ENCODE measurements at regions not wholly inside any gene's neighbourhood (a gene's known extent, or its start where the extent isn't known, plus 50 kb on each side); places are given as distances from the start of the nearest gene placed in this dataset.
"Not testable (repeated sequence)": the region's sequence is repeated elsewhere in the genome, so short reads cannot be mapped to it uniquely, and the experiment has no call there.

GRCh38 chr9:13437866-13438265, 158.4 kb upstream of the MPDZ start:
- no peaks in the 10 kb centered on the region for H4K20me1 ChIP-seq (ENCODE audit: control insufficient read depth, insufficient read depth, low read depth, low read length)
- H3F3A ChIP-seq (ENCODE audit: control insufficient read depth, insufficient read depth) = no peaks in the 10 kb centered on the region
- H3K4me2 ChIP-seq (ENCODE audit: low read length) = no peak overlapping the region
- no peak overlapping the region for H3K4me3 ChIP-seq (ENCODE audit: low read length)
- no peaks in the 10 kb centered on the region for H3K27me3 ChIP-seq (ENCODE audit: control insufficient read depth, low read length)
- no peaks in the 10 kb centered on the region for H3K79me2 ChIP-seq (ENCODE audit: control insufficient read depth, low read length)
- H3K36me3 ChIP-seq (ENCODE audit: control insufficient read depth, low read length) = no peaks in the 10 kb centered on the region
- no peaks in the 10 kb centered on the region for H3K4me1 ChIP-seq (ENCODE audit: control insufficient read depth, low read length)
- no peaks in the 10 kb centered on the region for H3K9me2 ChIP-seq (replicated peaks; ENCODE audit: control insufficient read depth, low read length)
- no peak for TF ChIP-seq CTCF (IDR thresholded peaks at IDR 0.05; ENCODE audit: low read depth, low read length, poor library complexity, severe bottlenecking)
- TF ChIP-seq EZH2phosphoT487 (IDR thresholded peaks at IDR 0.05; ENCODE audit: borderline replicate concordance, low read length) = no peak
- H3K9me3 ChIP-seq (ENCODE audit: control insufficient read depth, insufficient read depth, low read length) = no peaks in the 10 kb centered on the region
- no peak overlapping the region for H3K27ac ChIP-seq (ENCODE audit: low read depth, low read length)

- Histone ChIP-seq H3K9me3 (ENCODE audit: control insufficient read depth, insufficient read depth, low read length) (no peaks in the 10 kb centered on the region), H3K4me2 (ENCODE audit: low read length) (no peak overlapping the region), H3K27ac (ENCODE audit: low read depth, low read length) (no peak overlapping the region), H4K20me1 (ENCODE audit: control insufficient read depth, insufficient read depth, low read depth, low read length) (no peaks in the 10 kb centered on the region), H3K79me2 (ENCODE audit: control insufficient read depth, low read length) (no peaks in the 10 kb centered on the region), H3F3A (ENCODE audit: control insufficient read depth, insufficient read depth) (no peaks in the 10 kb centered on the region), H3K27me3 (ENCODE audit: control insufficient read depth, low read length) (no peaks in the 10 kb centered on the region), H3K36me3 (ENCODE audit: control insufficient read depth, low read length) (no peaks in the 10 kb centered on the region), H3K9me2 (replicated peaks; ENCODE audit: control insufficient read depth, low read length) (no peaks in the 10 kb centered on the region), H3K4me1 (ENCODE audit: control insufficient read depth, low read length) (no peaks in the 10 kb centered on the region), H3K4me3 (ENCODE audit: low read length) (no peak overlapping the region)
- TF ChIP-seq CTCF (IDR thresholded peaks at IDR 0.05; ENCODE audit: low read depth, low read length, poor library complexity, severe bottlenecking) = no peak
- TF ChIP-seq EZH2phosphoT487 (IDR thresholded peaks at IDR 0.05; ENCODE audit: borderline replicate concordance, low read length) = no peak
Observed at GRCh38 chr9:13436591-13436990, 157.1 kb upstream of the MPDZ start.

- H3K36me3 ChIP-seq (ENCODE audit: control insufficient read depth, low read length); H3K79me2 ChIP-seq (ENCODE audit: control insufficient read depth, low read length); H3K9me2 ChIP-seq (replicated peaks; ENCODE audit: control insufficient read depth, low read length); H3K27ac ChIP-seq (ENCODE audit: low read depth, low read length); H3F3A ChIP-seq (ENCODE audit: control insufficient read depth, insufficient read depth); H3K9me3 ChIP-seq (ENCODE audit: control insufficient read depth, insufficient read depth, low read length); H3K4me3 ChIP-seq (ENCODE audit: low read length); H3K4me1 ChIP-seq (ENCODE audit: control insufficient read depth, low read length); H3K27me3 ChIP-seq (ENCODE audit: control insufficient read depth, low read length); H4K20me1 ChIP-seq (ENCODE audit: control insufficient read depth, insufficient read depth, low read depth, low read length); H3K4me2 ChIP-seq (ENCODE audit: low read length): not testable (repeated sequence)
Observed at GRCh38 chr9:13433453-13433852, 154.0 kb upstream of the MPDZ start.

- Histone ChIP-seq H3K4me3 (ENCODE audit: low read length) (no peak overlapping the region), H3K27me3 (ENCODE audit: control insufficient read depth, low read length) (no peaks in the 10 kb centered on the region), H3K9me2 (replicated peaks; ENCODE audit: control insufficient read depth, low read length) (no peaks in the 10 kb centered on the region), H3K79me2 (ENCODE audit: control insufficient read depth, low read length) (no peaks in the 10 kb centered on the region), H3K9me3 (ENCODE audit: control insufficient read depth, insufficient read depth, low read length) (no peaks in the 10 kb centered on the region), H3K4me2 (ENCODE audit: low read length) (no peak overlapping the region), H3K27ac (ENCODE audit: low read depth, low read length) (no peak overlapping the region), H4K20me1 (ENCODE audit: control insufficient read depth, insufficient read depth, low read depth, low read length) (no peaks in the 10 kb centered on the region), H3F3A (ENCODE audit: control insufficient read depth, insufficient read depth) (no peaks in the 10 kb centered on the region), H3K36me3 (ENCODE audit: control insufficient read depth, low read length) (no peaks in the 10 kb centered on the region), H3K4me1 (ENCODE audit: control insufficient read depth, low read length) (no peaks in the 10 kb centered on the region)
- TF ChIP-seq EZH2phosphoT487 (IDR thresholded peaks at IDR 0.05; ENCODE audit: borderline replicate concordance, low read length) (no peak), CTCF (IDR thresholded peaks at IDR 0.05; ENCODE audit: low read depth, low read length, poor library complexity, severe bottlenecking) (no peak)
Observed at GRCh38 chr9:13432904-13433303, 153.4 kb upstream of the MPDZ start.

Data from DOHH2 (cell line).